ENCODE measurements at regions not wholly inside any gene's neighbourhood (a gene's known extent, or its start where the extent isn't known, plus 50 kb on each side); places are given as distances from the start of the nearest gene placed in this dataset.
"Not testable (repeated sequence)": the region's sequence is repeated elsewhere in the genome, so short reads cannot be mapped to it uniquely, and the experiment has no call there.

GRCh38 chr14:105646175-105646574 lies 119.8 kb downstream of the TMEM121 start:
- TF ChIP-seq POLR2A (IDR thresholded peaks at IDR 0.05) (no peak), CTCF (IDR thresholded peaks at IDR 0.05) (no peak)
- Histone ChIP-seq H3K9me3 (replicated peaks in 1 of 3) (no peaks in the 10 kb centered on the region), H3K27me3 (no peaks in the 10 kb centered on the region), H3K4me3 (no peak overlapping the region), H3K36me3 (replicated peaks in 1 of 2) (no peaks in the 10 kb centered on the region), H3K4me1 (replicated peaks in 1 of 2) (no peaks in the 10 kb centered on the region), H3K27ac (no peak overlapping the region)
- intact Hi-C loops (cut with DNase I) = no loop called here
- 42 to 57% (median 49%) methylated on average over 2 to 5 of the region's 5 CpGs for WGBS, 4 donors
- no peak for DNase-seq

GRCh38 chr14:105646711-105647281 lies 120.4 kb downstream of the TMEM121 start:
- DNase-seq; H3K4me3 ChIP-seq; H3K27ac ChIP-seq; H3K4me1 ChIP-seq (replicated peaks in 1 of 2); H3K27me3 ChIP-seq; H3K9me3 ChIP-seq (replicated peaks in 1 of 3); H3K36me3 ChIP-seq (replicated peaks in 1 of 2); intact Hi-C loops (cut with DNase I): not testable (repeated sequence)
- 54 to 67% (median 58%) methylated on average over 7 of the region's 7 CpGs for WGBS, 4 donors

GRCh38 chr14:105647426-105647783 lies 121.0 kb downstream of the TMEM121 start:
- H3K4me1 ChIP-seq (replicated peaks in 1 of 2); H3K9me3 ChIP-seq (replicated peaks in 1 of 3); H3K27me3 ChIP-seq; intact Hi-C loops (cut with DNase I); H3K4me3 ChIP-seq; H3K36me3 ChIP-seq (replicated peaks in 1 of 2); H3K27ac ChIP-seq; DNase-seq: not testable (repeated sequence)
- 50 to 74% (median 63%) methylated on average over 4 to 7 of the region's 7 CpGs for WGBS, 4 donors

GRCh38 chr14:105647784-105648608 lies 121.6 kb downstream of the TMEM121 start:
- Histone ChIP-seq H3K9me3 (replicated peaks in 1 of 3) (no peaks in the 10 kb centered on the region), H3K36me3 (replicated peaks in 1 of 2) (no peaks in the 10 kb centered on the region), H3K27me3 (no peaks in the 10 kb centered on the region), H3K27ac (no peak overlapping the region), H3K4me1 (replicated peaks in 1 of 2) (no peaks in the 10 kb centered on the region), H3K4me3 (no peak overlapping the region)
- WGBS, 4 donors = 61 to 75% (median 71%) methylated on average over 24 to 30 of the region's 30 CpGs
- TF ChIP-seq CTCF (IDR thresholded peaks at IDR 0.05) = no peak
- no peak for TF ChIP-seq POLR2A (IDR thresholded peaks at IDR 0.05)
- intact Hi-C loops (cut with DNase I) = no loop called here
- no peak for DNase-seq

- H3K9me3 ChIP-seq (replicated peaks in 1 of 3); H3K27ac ChIP-seq; H3K4me3 ChIP-seq; intact Hi-C loops (cut with DNase I); H3K4me1 ChIP-seq (replicated peaks in 1 of 2); H3K27me3 ChIP-seq; H3K36me3 ChIP-seq (replicated peaks in 1 of 2): not testable (repeated sequence)
- 54 to 68% (median 61%) methylated on average over 8 to 12 of the region's 13 CpGs for WGBS, 4 donors
- peak in 1 of 7 donors; percentile 11 for DNase-seq
Measured at GRCh38 chr14:105648609-105649535, 122.5 kb downstream of the TMEM121 start.

GRCh38 chr14:105652317-105652716 lies 125.9 kb downstream of the TMEM121 start:
- DNase-seq; H3K9me3 ChIP-seq (replicated peaks in 1 of 3); H3K27me3 ChIP-seq; H3K27ac ChIP-seq; H3K36me3 ChIP-seq (replicated peaks in 1 of 2); intact Hi-C loops (cut with DNase I); H3K4me1 ChIP-seq (replicated peaks in 1 of 2); H3K4me3 ChIP-seq: not testable (repeated sequence)
- 74 to 76% methylated on average over 6 to 7 of the region's 8 CpGs; no CpG with 5 or more reads in 2 of the 4 donors for WGBS, 4 donors

- intact Hi-C loops (cut with DNase I) = not testable (repeated sequence)
- 81 to 87% (median 83%) methylated on average over 3 to 7 of the region's 9 CpGs for WGBS, 4 donors
Measured at GRCh38 chr14:105653921-105654320, 127.5 kb downstream of the TMEM121 start.

GRCh38 chr14:105659255-105659654 lies 132.9 kb downstream of the TMEM121 start:
- DNase-seq; H3K27ac ChIP-seq; H3K27me3 ChIP-seq; H3K4me1 ChIP-seq (replicated peaks in 1 of 2); H3K4me3 ChIP-seq; intact Hi-C loops (cut with DNase I); H3K9me3 ChIP-seq (replicated peaks in 1 of 3); H3K36me3 ChIP-seq (replicated peaks in 1 of 2): not testable (repeated sequence)
- WGBS, 4 donors = 71 to 79% (median 76%) methylated on average over 2 of the region's 2 CpGs

More at GRCh38 chr14:105653921-105654320, 127.5 kb downstream of the TMEM121 start:
- not testable (repeated sequence) for H3K27me3 ChIP-seq; DNase-seq; H3K4me1 ChIP-seq (replicated peaks in 1 of 2); H3K4me3 ChIP-seq; H3K9me3 ChIP-seq (replicated peaks in 1 of 3); H3K27ac ChIP-seq; H3K36me3 ChIP-seq (replicated peaks in 1 of 2)
